Progenitor cell of endocrine pancreas (in vitro differentiated cells): ENCODE measurements at regions not wholly inside any gene's neighbourhood (a gene's known extent, or its start where the extent isn't known, plus 50 kb on each side); places are given as distances from the start of the nearest gene placed in this dataset.

ENCODE experiments used
- DNase-seq: peaks from one replicate; pipeline ENCODE4 v3.0.0; 2021; ENCODE audit warnings: low spot score; ENCODE audit not compliant: unreplicated experiment
- H3K27ac Mint-ChIP-seq: 2 replicates; pipeline ENCODE4 v1.8.0; 2021; ENCODE audit warnings: mild to moderate bottlenecking, moderate library complexity, mixed read lengths
- H3K27me3 Mint-ChIP-seq: 2 replicates; pipeline ENCODE4 v1.8.0; 2021; ENCODE audit warnings: mixed read lengths
- H3K36me3 Mint-ChIP-seq: 2 replicates; pipeline ENCODE4 v1.8.0; 2022; ENCODE audit warnings: mixed read lengths; ENCODE audit not compliant: insufficient read depth
- H3K4me1 Mint-ChIP-seq: 2 replicates; pipeline ENCODE4 v1.8.0; 2021; ENCODE audit warnings: low read depth, mixed read lengths
- H3K4me3 Mint-ChIP-seq: 2 replicates; pipeline ENCODE4 v1.8.0; 2021; ENCODE audit warnings: low read depth, mild to moderate bottlenecking, moderate library complexity, mixed read lengths
- H3K9me3 Mint-ChIP-seq: 2 replicates; pipeline ENCODE4 v1.8.0; 2021; ENCODE audit warnings: low read depth, mixed read lengths
- CTCF ChIP-seq: fragments of 200-600 bp; sonication (generic); IDR thresholded peaks from one replicate; pipeline ENCODE4 v1.5.0; 2021; ENCODE audit warnings: antibody characterized with exemption, mild to moderate bottlenecking; ENCODE audit not compliant: unreplicated experiment

GRCh38 chr7:31211281-31211680 is 129.2 kb downstream of the NEUROD6 start:
- no peak for TF ChIP-seq CTCF

GRCh38 chr7:31204071-31204470 is 136.5 kb downstream of the NEUROD6 start:
- no peaks in the 10 kb centered on the region for H3K9me3 Mint-ChIP-seq
- H3K27ac Mint-ChIP-seq: no peak overlapping the region
- no peaks in the 10 kb centered on the region for H3K4me1 Mint-ChIP-seq
- no peaks in the 10 kb centered on the region for H3K36me3 Mint-ChIP-seq
- TF ChIP-seq CTCF: no peak
- no peak overlapping the region for H3K4me3 Mint-ChIP-seq
- H3K27me3 Mint-ChIP-seq: no peaks in the 10 kb centered on the region
- no peak for DNase-seq

More at GRCh38 chr7:31211281-31211680, 129.2 kb downstream of the NEUROD6 start:
- H3K9me3 Mint-ChIP-seq: peaks cover 3% of the 10 kb centered on the region
- DNase-seq: no peak
- H3K27ac Mint-ChIP-seq: no peak overlapping the region
- H3K4me1 Mint-ChIP-seq: no peaks in the 10 kb centered on the region
- no peaks in the 10 kb centered on the region for H3K27me3 Mint-ChIP-seq
- no peaks in the 10 kb centered on the region for H3K36me3 Mint-ChIP-seq
- no peak overlapping the region for H3K4me3 Mint-ChIP-seq

GRCh38 chr7:31203551-31203950 is 137.0 kb downstream of the NEUROD6 start:
- Mint-ChIP-seq H3K36me3 (no peaks in the 10 kb centered on the region), H3K27me3 (no peaks in the 10 kb centered on the region), H3K27ac (no peak overlapping the region), H3K9me3 (peaks cover 2% of the 10 kb centered on the region), H3K4me1 (no peaks in the 10 kb centered on the region), H3K4me3 (no peak overlapping the region)
- DNase-seq: no peak
- no peak for TF ChIP-seq CTCF

- no peak for DNase-seq
- Mint-ChIP-seq H3K27me3 (no peaks in the 10 kb centered on the region), H3K27ac (no peak overlapping the region), H3K4me1 (no peaks in the 10 kb centered on the region), H3K36me3 (peaks cover 3% of the 10 kb centered on the region), H3K4me3 (no peak overlapping the region), H3K9me3 (peaks cover 7% of the 10 kb centered on the region)
- TF ChIP-seq CTCF: no peak
Measured at GRCh38 chr7:31202801-31203200, 137.7 kb downstream of the NEUROD6 start.

- Mint-ChIP-seq H3K9me3 (peaks cover 9% of the 10 kb centered on the region), H3K27ac (no peak overlapping the region), H3K36me3 (peaks cover 5% of the 10 kb centered on the region), H3K4me3 (no peak overlapping the region), H3K27me3 (peaks cover 12% of the 10 kb centered on the region), H3K4me1 (peaks cover 2% of the 10 kb centered on the region)
- peak; percentile 92 for TF ChIP-seq CTCF
- peak; percentile 62 for DNase-seq
Measured at GRCh38 chr7:31192986-31193385, 140.9 kb downstream of the ADCYAP1R1 start.
